GM12873 (cell line): ENCODE measurements at regions not wholly inside any gene's neighbourhood (a gene's known extent, or its start where the extent isn't known, plus 50 kb on each side); places are given as distances from the start of the nearest gene placed in this dataset.

Experiments
- TF ChIP-seq, protein P1 (sequence below): IDR thresholded peaks from 2 replicates; pipeline ENCODE4 v1.5.1; 2012; ENCODE audit warnings: low read depth, mild to moderate bottlenecking, moderate library complexity, low read length, control low read depth; ENCODE audit not compliant: insufficient read depth; ENCODE audit errors: missing control alignments

DNA sequence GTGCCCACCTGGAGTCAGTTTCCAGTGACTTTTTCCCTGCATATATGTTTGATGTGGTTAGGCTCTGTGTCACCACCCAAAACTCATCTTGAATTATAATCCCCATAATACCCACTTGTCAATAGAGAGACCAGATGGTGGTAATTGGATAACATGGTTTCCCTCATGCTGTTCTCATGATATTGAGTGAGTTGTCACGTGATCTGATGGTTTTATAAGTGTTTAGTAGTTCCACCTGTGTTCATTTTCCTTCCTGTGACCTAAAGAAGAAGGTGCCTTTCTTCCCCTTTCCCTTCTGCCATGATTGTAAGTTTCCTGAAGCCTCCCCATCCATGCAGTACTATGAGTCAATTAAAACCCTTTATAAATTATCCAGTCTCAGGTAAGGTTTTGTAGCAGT lies 740.9 kb downstream of the ARAP2 start:
- TF ChIP-seq, protein P1, sequence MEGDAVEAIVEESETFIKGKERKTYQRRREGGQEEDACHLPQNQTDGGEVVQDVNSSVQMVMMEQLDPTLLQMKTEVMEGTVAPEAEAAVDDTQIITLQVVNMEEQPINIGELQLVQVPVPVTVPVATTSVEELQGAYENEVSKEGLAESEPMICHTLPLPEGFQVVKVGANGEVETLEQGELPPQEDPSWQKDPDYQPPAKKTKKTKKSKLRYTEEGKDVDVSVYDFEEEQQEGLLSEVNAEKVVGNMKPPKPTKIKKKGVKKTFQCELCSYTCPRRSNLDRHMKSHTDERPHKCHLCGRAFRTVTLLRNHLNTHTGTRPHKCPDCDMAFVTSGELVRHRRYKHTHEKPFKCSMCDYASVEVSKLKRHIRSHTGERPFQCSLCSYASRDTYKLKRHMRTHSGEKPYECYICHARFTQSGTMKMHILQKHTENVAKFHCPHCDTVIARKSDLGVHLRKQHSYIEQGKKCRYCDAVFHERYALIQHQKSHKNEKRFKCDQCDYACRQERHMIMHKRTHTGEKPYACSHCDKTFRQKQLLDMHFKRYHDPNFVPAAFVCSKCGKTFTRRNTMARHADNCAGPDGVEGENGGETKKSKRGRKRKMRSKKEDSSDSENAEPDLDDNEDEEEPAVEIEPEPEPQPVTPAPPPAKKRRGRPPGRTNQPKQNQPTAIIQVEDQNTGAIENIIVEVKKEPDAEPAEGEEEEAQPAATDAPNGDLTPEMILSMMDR = no peak

DNA sequence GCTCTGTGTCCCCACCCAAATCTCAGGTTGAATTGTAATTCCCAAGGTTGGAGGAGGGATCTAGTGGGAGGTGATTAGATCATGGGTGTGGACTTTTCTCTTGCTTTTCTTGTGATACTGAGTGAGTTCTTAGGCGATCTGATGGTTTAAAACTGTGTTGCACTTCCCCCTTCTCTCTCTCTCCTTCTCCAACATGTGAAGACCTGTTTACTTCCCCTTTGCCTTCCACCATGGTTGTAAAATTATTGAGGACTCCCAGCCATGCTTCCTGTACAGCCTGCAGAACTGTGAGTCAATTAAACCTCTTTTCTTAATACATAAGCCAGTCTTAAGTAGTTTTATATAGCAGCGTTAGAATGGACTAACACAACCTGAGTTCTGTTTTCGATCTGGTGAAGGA lies 738.2 kb downstream of the ARAP2 start:
- TF ChIP-seq, protein P1 = no peak

DNA sequence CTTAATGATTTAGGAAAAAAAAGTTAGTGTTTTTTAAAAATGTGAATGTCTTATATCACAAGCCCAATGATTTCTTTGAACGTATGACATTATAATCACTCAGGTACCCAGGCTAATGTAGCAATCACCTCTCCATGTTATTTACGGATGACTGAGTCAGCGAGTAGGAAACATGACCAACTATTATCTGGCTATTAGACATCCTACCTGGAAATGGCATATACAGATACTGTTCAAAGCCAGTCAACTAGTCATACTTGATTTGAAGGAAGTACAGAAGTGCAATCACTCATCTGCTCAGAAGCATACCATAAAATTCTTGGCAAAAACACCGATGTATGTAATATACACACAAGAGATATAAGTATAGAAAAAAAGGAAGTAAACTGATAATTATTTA lies 732.5 kb downstream of the ARAP2 start:
- TF ChIP-seq, protein P1 = no peak

DNA sequence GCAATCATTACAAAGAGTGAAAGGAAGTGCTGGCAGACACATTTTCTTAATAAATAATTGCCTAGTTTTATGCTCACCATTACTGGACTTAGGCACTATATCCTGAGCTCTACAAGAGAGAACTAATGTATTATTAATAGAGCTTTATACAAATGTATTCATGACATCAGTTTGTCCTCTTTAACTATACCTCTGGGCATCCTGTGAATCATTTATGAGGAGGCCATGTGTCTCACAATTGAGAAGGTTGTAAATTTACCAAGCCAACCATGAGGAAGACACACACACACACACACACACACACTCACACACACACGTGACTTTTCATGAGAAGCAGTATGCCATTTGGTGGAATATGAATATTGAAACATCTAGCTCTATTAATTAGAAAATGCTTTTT lies 728.2 kb downstream of the ARAP2 start:
- TF ChIP-seq, protein P1 = no peak

DNA sequence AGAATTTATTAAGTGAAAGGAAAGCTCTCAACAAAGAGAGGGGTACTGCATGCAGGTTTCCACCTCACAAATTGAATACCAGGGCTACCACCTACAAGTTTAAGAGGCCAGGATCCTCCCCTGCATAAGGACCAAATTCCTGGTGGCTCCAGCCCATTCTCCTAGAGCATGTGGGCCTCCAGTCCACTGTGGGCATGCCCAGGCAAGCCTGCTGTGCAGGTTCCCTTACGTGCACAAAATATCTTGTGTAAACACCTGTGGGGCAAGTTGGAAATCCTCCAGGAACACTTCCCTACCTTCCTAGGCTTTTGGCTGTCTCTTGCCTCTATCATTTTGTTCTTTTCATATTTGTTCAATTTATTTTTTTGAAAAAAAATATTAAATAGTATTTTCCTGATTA lies 724.3 kb downstream of the ARAP2 start:
- TF ChIP-seq, protein P1 = no peak

DNA sequence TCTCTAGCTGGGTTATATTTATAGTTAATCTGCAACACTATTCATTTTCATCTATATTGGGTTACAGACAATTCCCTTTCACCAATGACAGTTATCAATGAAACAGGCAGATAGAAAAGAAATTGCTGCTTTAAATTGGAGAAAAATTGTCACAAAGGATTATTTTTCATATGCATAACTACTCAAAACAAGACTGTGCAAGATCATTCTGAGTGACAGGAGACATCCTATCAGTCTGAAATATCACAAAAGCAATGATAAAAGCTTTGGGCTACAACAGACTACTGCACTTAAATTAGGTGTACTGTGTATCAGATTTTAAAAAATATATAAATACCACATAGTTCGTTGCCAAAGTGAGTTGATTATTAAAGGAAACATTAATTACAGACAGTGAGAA lies 722.6 kb downstream of the ARAP2 start:
- TF ChIP-seq, protein P1 = no peak

DNA sequence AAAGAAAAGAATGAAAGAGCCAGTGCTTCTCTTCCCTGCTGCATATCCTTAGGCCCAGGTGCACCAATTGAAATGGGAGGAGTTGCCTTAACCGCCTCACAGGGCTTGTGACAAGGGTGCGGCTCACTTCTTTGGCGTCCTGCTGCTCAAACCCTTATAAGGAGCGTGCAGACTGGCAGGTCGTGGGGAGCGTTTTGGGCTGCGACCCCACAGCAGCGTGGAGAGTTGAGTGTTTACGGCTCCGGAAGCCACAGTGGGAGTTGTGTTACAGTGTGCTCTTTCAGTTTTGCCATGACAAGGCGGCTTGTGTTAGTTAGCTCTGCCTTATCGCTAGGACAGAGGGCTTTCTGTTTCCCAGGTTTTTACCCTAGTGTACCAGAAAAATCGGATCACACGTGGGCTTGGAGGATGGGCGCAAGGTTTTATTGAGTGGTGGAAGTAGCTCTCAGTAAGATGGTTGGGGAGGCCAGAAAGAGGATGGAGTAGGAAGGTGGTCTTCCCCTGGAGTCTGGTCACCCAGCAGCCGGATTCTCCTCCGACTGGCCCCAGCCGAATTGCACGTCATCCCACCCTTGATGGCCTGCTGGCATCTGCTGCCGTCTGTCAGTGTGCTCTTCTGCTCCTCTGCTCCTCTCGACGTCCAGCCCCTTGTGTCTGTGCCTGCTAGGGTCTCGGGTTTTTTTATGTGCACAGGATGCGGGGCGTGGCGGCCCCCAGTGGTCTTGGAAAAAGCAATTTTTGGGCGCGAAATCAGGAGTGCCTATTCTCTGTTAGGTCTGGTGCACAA lies 718.9 kb downstream of the ARAP2 start:
- TF ChIP-seq, protein P1 = no peak

DNA sequence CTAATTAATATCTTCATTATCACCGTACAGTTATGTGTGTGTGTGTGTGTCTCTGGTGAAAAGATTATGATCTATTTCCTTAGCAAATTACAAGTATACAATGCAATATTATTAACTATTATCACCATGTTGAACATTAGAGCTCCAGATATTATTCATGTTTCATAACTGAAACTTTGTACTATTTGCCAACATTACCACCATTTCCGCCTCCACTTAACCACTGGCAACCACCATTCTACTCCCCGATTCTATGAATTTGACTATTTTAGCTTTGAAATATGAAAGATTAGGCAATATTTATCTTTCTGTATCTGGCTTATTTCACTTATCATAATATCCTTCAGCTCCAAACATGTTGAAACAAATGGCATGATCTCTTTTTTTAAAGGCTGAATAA lies 717.9 kb downstream of the ARAP2 start:
- TF ChIP-seq, protein P1 = no peak
